SU-DHL-6 (cell line): ENCODE measurements at regions not wholly inside any gene's neighbourhood (a gene's known extent, or its start where the extent isn't known, plus 50 kb on each side); places are given as distances from the start of the nearest gene placed in this dataset.

Source experiments
- H2AFZ ChIP-seq: fragments of 200-600 bp; sonication (generic); 2 replicates; pipeline ENCODE4 v1.6.1; 2014; ENCODE audit warnings: low read depth, mild to moderate bottlenecking, moderate library complexity, mixed read lengths, antibody characterized with exemption, low read length; ENCODE audit not compliant: severe bottlenecking
- H3F3A ChIP-seq: fragments of 200-600 bp; shearing (Covaris generic); 2 replicates; pipeline ENCODE4 v1.6.0; 2016; ENCODE audit warnings: antibody characterized with exemption, mild to moderate bottlenecking; ENCODE audit not compliant: insufficient read depth
- H3K27ac ChIP-seq: fragments of 200-600 bp; sonication (generic); 2 replicates; pipeline ENCODE4 v1.5.1; 2016; ENCODE audit warnings: low read depth, mild to moderate bottlenecking, low read length, moderate library complexity, mixed read lengths
- H3K27me3 ChIP-seq: fragments of 200-600 bp; sonication (generic), shearing (Covaris generic); 2 replicates; pipeline ENCODE4 v1.6.0; 2014; ENCODE audit warnings: mild to moderate bottlenecking, low read length
- H3K36me3 ChIP-seq: fragments of 200-600 bp; sonication (generic); 2 replicates; pipeline ENCODE4 v1.6.1; 2014; ENCODE audit warnings: mild to moderate bottlenecking, low read length, mixed read lengths
- H3K4me2 ChIP-seq: fragments of 300-600, 200-600 bp; shearing (Covaris generic), sonication (generic); 2 replicates; pipeline ENCODE4 v1.6.0; 2014; ENCODE audit warnings: low read length, low read depth, mild to moderate bottlenecking; ENCODE audit not compliant: poor library complexity, severe bottlenecking
- H3K4me3 ChIP-seq: fragments of 200-600 bp; sonication (generic); 2 replicates; pipeline ENCODE4 v1.5.1; 2014; ENCODE audit warnings: antibody characterized with exemption, low read length, mild to moderate bottlenecking, mixed read lengths; ENCODE audit not compliant: insufficient read depth, poor library complexity, severe bottlenecking
- H3K79me2 ChIP-seq: fragments of 200-600 bp; sonication (generic); 2 replicates; pipeline ENCODE4 v1.6.1; 2014; ENCODE audit warnings: mild to moderate bottlenecking, low read length, moderate library complexity; ENCODE audit not compliant: insufficient read depth
- H3K9ac ChIP-seq: fragments of 200-600 bp; sonication (generic); 2 replicates; pipeline ENCODE4 v1.7.0; 2014; ENCODE audit warnings: mild to moderate bottlenecking, low read length
- H3K9me2 ChIP-seq: fragments of 200-600 bp; sonication (generic); replicated peaks from 2 replicates; pipeline ENCODE4 v1.6.1; 2014; ENCODE audit warnings: low read length; ENCODE audit not compliant: insufficient read depth
- H3K9me3 ChIP-seq: fragments of 200-600 bp; sonication (generic); 2 replicates; pipeline ENCODE4 v1.6.1; 2014; ENCODE audit warnings: low read length, mixed read lengths; ENCODE audit not compliant: insufficient read depth
- H4K20me1 ChIP-seq: fragments of 200-600 bp; sonication (generic); 2 replicates; pipeline ENCODE4 v1.6.1; 2014; ENCODE audit warnings: low read depth, mild to moderate bottlenecking, antibody characterized with exemption, low read length, moderate library complexity, mixed read lengths
- EZH2phosphoT487 ChIP-seq: fragments of 200-600 bp; sonication (generic), shearing (Covaris generic); conservative IDR thresholded peaks from 2 replicates; pipeline ENCODE4 v1.6.1; 2018; ENCODE audit warnings: mild to moderate bottlenecking, antibody characterized with exemption, low read length, moderate library complexity, mixed read lengths
- TF ChIP-seq, protein P1 (sequence below): fragments of 200-600 bp; sonication (generic); IDR thresholded peaks from one replicate; pipeline ENCODE4 v1.5.1; 2017; ENCODE audit warnings: antibody characterized with exemption, mild to moderate bottlenecking, low read length, moderate library complexity; ENCODE audit not compliant: insufficient read depth, poor library complexity, severe bottlenecking

DNA sequence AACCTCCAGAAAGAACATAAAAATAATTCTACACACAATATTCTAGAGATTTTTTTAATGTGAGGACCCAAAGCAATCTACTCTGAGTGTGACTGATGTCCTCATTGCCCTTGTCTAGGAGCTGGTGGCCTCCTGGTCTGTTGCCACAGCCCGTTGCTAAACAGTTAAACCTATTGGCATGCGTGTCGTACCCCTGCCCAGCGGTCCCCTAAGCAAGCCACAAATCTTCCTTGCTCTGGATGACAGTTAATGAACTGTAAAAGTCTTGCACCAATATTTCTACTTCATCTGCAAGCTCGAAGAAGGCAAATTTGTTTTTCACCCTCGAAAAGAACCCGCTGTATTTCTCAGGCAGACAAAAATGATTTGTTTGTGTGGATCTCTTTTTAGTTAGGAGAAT lies 489.1 kb upstream of the MEX3C start:
- H3K36me3 ChIP-seq, result no peaks in the 10 kb centered on the region
- H3F3A ChIP-seq, result no peaks in the 10 kb centered on the region
- no peaks in the 10 kb centered on the region for H3K9me2 ChIP-seq
- no peaks in the 10 kb centered on the region for H3K79me2 ChIP-seq
- no peak overlapping the region for H3K9ac ChIP-seq
- TF ChIP-seq, protein P1, sequence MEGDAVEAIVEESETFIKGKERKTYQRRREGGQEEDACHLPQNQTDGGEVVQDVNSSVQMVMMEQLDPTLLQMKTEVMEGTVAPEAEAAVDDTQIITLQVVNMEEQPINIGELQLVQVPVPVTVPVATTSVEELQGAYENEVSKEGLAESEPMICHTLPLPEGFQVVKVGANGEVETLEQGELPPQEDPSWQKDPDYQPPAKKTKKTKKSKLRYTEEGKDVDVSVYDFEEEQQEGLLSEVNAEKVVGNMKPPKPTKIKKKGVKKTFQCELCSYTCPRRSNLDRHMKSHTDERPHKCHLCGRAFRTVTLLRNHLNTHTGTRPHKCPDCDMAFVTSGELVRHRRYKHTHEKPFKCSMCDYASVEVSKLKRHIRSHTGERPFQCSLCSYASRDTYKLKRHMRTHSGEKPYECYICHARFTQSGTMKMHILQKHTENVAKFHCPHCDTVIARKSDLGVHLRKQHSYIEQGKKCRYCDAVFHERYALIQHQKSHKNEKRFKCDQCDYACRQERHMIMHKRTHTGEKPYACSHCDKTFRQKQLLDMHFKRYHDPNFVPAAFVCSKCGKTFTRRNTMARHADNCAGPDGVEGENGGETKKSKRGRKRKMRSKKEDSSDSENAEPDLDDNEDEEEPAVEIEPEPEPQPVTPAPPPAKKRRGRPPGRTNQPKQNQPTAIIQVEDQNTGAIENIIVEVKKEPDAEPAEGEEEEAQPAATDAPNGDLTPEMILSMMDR, result no peak
- no peak for TF ChIP-seq EZH2phosphoT487
- no peaks in the 10 kb centered on the region for H3K9me3 ChIP-seq
- no peak overlapping the region for H3K4me3 ChIP-seq
- no peaks in the 10 kb centered on the region for H3K27me3 ChIP-seq
- H4K20me1 ChIP-seq, result no peaks in the 10 kb centered on the region
- no peak overlapping the region for H2AFZ ChIP-seq
- no peak overlapping the region for H3K4me2 ChIP-seq
- no peak overlapping the region for H3K27ac ChIP-seq

DNA sequence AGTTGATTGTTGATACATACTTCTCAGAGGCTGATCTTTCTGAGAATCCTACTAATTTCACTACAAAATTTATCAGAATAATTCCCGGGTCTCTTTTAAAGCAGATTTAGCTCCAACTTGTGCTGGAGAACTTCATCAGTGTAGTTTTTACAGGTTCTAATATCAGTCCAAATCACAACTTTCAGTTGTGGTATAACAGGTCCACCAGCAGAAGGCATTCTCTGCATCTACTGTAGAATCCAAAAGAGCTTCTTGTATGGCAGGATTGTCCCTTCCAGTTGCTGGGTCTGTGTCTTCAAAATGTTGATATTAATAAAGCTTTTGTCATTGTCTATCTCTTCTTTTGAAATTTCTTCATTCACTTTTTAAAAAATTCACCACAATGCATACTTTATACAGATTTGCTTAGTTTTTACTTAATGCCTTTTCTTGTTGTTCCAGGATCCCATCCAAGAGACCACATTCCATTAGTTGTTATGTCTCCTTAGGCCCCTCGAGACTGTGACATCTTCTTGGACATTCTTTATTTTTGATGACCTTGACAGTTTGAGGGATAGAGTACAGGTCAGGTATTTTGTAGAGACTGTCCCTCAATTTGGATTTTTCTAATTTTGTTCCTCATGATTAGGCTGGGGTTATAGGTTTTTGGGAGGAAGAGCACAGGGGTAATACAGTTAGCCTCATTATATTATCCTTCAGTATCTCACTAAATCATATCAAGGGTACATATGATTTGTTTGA lies 490.5 kb upstream of the MEX3C start:
- no peaks in the 10 kb centered on the region for H3K9me3 ChIP-seq
- H3K27ac ChIP-seq, result no peak overlapping the region
- no peaks in the 10 kb centered on the region for H3F3A ChIP-seq
- no peak overlapping the region for H3K4me2 ChIP-seq
- H3K4me3 ChIP-seq, result no peak overlapping the region
- H3K9me2 ChIP-seq, result no peaks in the 10 kb centered on the region
- no peak overlapping the region for H3K9ac ChIP-seq
- H2AFZ ChIP-seq, result no peak overlapping the region
- no peaks in the 10 kb centered on the region for H4K20me1 ChIP-seq
- H3K79me2 ChIP-seq, result no peaks in the 10 kb centered on the region
- no peaks in the 10 kb centered on the region for H3K36me3 ChIP-seq
- TF ChIP-seq, protein P1, result no peak
- H3K27me3 ChIP-seq, result no peaks in the 10 kb centered on the region

DNA sequence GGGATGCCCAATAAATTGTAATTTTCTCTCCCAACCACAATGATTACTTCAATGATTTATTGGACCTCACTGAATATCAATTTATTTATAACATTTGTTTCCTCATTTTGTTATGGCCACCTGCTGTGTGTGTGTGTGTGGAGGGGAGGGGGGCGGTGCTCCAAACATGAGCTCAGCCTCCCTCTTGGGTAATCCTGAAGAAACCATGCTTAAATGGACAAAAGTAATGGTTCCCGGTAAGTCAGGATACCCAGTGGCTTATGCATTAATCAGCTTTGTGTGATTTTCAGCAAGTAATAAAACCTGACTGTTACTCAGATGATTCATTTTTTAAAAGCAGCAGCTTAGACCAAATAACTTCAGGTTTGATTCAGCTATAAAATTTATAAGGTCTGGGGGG lies 495.1 kb upstream of the MEX3C start:
- H3K27me3 ChIP-seq, result no peaks in the 10 kb centered on the region
- no peak overlapping the region for H3K9ac ChIP-seq
- no peak overlapping the region for H3K27ac ChIP-seq
- H3K9me2 ChIP-seq, result no peaks in the 10 kb centered on the region
- no peak overlapping the region for H3K4me3 ChIP-seq
- H3K4me2 ChIP-seq, result no peak overlapping the region
- no peaks in the 10 kb centered on the region for H3F3A ChIP-seq
- H4K20me1 ChIP-seq, result no peaks in the 10 kb centered on the region
- no peaks in the 10 kb centered on the region for H3K9me3 ChIP-seq
- TF ChIP-seq, protein P1, result no peak
- no peak for TF ChIP-seq EZH2phosphoT487
- H3K79me2 ChIP-seq, result no peaks in the 10 kb centered on the region
- H3K36me3 ChIP-seq, result no peaks in the 10 kb centered on the region
- no peak overlapping the region for H2AFZ ChIP-seq
